GM21367 (cell line): ENCODE measurements at regions not wholly inside any gene's neighbourhood (a gene's known extent, or its start where the extent isn't known, plus 50 kb on each side); places are given as distances from the start of the nearest gene placed in this dataset.
"Not testable (repeated sequence)": the region's sequence is repeated elsewhere in the genome, so short reads cannot be mapped to it uniquely, and the experiment has no call there.

Source experiments
- ATAC-seq: cut with Tn5 transposase; IDR thresholded peaks from one replicate; pipeline ENCODE4 v1.9.1; 2021; ENCODE audit not compliant: unreplicated experiment

DNA sequence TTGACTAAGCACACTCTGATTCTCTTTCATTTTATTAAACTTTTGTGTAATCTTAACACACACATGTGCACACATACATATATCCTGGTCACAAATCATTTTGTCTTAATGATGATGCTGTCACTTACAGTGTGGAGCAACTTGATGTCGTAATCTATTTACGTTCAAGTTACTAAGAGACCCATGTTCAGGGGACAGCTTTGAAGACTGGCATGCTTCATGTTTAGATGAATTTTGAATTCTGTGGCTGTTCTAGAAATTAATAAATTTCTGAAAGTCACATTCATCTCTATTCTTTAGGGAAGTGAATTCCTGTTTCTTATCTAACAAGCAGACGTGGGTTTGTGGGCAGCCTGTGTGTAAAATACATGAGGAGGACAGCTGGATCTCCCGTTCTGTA, 1637.8 kb downstream of the PLA2G4A start:
- ATAC-seq, result no peak

DNA sequence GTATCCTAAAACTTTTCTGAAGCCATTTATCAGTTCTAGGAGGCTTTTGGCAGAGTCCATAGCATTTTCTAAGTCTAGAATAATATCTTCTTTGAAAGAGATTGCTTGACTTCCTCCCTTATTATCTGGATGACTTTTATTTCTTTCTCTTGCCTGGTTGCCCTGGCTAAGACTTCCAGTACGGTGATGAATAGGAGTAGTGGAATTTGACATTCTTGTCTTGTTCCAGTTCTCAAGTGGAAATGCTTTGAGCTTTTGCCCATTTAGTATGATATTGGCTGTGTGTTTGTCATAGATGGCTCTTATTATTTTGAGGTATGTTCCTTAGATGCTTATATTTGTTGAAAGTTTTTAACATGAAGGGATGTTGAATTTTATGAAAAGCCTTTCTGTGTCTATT, 1647.9 kb downstream of the PLA2G4A start:
- no peak for ATAC-seq

DNA sequence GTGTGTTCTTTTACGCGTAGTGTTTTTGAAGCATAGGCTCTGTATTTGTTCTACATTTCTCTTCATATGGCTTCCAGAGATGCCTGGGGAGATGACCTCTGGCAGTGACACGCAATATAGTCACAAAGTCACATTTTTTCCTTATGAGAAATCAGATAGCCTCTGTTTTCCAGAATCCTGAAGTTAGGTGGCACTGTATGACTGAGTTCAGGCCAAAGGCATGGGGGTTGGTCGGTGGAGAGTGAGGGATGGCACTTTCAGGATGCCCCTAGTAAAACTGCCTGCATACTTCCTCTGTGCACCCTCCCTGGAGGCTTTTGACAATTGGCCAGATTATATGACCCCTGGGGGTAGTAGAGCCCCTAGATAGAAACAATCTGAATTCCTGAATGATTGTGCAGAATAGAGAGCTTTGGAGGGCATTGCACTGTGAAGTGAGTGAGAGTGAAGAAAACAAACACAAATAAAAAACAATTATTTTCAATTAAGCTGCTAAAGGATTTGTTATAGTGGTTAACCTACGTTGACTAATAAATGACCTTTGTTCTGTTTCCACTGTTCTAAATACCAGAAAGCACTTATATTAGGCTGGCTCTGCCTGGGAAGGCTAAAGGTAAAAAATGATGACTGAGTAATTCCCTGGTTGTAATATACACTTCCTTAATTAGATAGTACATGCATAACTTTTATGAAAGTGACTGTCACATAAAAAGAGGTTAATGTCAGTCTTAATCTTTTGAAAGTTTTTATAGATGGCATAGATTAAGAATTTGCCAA, 1660.8 kb downstream of the PLA2G4A start:
- ATAC-seq, result no peak

DNA sequence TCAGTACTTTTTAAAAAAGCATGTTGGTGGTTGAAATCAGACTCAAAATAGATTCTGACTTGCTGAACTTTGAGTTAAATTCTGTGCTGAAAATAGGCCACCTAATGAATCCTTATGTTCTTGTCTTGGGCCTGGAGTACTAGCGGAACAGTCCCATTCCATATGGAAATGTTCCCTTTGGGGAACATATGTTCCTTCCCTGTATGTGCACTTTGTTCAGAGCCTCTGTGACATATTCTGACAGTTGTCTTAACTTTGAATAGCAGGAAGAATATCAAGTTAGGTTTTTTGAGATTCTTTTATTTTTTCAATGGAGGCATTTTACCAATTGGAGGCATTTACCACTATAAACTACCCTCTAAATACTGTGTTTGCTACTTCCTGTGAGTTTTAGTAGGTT, 1667.8 kb downstream of the PLA2G4A start:
- no peak for ATAC-seq

DNA sequence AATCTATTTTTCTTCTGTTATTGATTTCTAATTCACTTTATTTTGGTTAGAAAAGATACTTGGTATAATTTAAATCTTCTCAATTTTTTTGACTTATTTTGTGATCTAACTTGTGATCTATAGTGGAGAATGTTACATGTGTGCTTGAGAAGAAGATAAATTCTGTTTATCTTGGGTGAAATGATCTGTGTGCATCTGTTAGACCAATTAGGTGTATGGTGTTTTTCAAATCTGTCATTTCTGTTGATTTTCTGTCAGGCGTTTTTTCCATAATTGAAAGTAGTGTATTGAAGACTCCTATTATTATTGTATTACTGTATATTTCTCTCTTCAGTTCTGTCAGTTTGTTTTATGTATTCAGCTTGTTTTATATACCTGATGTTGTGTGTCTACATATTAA, 1668.3 kb downstream of the PLA2G4A start:
- ATAC-seq, result no peak

DNA sequence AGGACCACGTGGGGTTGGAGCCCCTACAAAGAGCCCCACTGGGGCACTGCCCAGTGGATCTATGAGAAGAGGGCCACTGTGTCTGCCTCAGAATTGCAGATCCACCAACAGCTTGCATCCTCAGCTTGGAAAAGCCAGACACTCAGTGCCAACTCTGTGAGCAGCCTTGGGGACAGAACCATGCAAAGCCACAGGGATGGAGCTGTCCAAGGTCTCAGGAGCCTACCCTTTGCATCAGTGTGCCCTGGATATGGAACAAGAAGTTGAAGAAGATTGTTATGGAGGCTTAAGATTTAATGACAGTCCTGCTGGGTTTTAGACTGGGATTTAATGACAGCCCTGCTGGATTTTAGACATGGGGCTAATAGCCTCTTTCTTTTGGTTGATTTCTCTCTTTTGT, 1670.9 kb downstream of the PLA2G4A start:
- no peak for ATAC-seq

DNA sequence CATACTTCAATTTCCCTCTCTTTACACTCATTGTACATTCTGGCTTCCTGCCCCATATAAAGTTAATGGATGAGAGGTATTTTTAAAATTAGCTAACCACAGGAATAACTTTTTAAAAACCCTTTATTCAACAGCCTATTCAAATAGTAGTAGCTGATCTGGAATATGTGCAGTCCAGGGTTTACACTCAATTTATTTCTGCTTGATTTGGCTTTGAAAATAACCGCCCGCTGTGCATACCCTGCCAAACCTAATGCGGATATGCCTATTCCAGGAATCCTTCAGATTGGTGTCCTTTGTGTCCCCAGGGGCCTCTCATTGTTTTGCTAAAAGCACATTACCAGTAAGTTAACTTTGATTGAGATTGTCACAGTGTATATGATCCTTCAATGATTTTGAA, 1686.2 kb downstream of the PLA2G4A start:
- ATAC-seq, result no peak

DNA sequence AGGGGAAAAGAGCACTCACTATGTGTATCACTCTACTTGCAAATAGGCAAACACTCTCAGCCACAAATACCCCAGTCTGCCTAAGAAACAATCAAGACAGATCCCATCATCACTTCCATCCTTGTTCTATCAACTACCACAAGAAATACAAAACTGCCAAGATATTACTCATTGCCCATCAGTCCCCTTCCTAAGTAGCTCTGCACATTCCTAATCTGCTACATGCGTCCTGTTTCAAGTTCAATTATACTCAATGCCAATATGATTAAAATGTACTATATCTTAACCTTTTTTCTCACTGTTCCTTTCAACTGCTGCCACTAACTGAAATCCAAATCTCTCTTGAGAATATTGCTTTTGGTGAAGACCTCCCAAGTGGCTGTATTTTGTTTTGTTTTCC, 1688.4 kb downstream of the PLA2G4A start:
- ATAC-seq, result no peak

DNA sequence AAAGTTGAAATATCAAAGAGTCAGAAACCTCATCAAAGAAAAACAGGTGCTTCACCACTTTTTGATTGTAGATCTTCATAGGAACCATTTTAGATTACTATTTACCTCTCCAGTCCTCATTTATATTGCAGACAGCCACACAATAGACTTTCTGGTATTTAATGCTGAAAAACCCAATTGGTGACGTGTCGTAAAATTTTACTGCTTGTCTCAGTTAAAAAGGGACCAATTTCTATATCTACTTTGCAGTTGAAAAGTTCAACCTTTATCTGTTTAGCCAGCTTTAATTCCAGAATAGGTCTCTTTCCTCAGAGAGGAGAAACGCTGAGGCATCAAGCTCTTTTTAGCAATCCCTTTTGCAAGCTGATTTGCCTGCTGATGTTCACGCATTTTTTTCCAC, 1722.4 kb downstream of the PLA2G4A start:
- no peak for ATAC-seq

DNA sequence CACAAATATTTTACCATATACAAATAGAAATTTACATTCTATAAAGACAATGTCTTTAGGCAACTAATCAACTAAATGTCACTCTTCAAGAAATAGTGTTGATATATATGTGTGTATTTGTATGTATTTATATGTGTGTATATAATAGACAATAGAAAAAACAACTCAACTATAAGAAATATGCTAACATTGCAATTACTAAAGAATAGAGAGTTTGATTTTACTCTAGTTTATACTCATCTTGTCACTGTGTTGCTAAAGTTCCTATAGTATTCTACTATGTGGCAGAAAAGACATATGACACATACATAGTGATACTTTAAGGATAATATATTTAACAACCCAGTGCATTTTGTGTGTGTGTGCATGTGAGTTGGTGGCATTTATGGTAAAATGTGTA, 1728.3 kb downstream of the PLA2G4A start:
- no peak for ATAC-seq

DNA sequence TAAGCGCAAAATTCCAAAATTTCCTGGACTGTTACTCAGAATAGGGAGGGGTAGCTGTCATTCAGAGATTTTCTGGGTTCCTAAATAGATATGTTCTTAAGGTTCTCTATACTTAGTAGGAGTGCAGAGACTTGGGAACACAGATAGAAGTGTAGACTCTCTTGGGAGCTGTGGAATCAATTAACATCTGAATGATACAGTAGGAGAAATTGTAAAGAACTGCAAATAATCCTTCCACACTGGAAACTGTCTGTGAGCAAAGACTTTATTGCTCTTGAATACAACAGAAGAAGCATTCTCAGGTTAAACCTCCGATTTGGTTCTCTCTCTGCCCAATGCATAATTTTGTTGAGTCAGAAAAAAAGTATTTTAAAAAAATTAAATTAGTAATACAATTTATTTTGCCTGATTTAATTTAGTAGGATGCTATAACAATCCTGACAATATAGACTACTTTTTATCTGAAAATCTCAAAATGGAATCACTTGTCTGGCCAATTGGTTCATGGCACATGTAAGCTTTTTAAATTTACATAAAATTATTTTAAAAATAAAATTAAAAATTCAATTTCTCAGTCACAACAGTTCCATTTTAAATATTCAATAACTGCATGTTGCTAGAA, 1754.3 kb downstream of the PLA2G4A start:
- ATAC-seq, result no peak

DNA sequence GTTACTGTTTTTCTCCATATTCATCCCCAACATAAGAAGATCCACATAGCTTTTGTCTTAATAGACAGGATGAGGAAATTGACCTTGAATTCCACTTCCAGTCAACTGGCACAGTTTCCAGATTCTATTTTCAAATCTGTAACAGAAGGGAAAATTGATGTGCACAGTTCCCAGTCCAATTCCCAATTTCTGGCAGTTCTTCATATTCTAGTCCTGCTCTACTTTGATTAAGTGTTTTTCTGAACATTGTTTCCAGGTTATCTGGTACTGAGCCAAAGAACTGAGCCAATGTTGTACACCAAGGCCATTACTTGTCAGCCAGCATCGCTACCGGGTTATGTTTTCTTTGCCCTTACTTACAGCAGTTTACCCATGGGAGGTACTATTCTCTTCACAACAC, 1755.4 kb downstream of the PLA2G4A start:
- no peak for ATAC-seq

DNA sequence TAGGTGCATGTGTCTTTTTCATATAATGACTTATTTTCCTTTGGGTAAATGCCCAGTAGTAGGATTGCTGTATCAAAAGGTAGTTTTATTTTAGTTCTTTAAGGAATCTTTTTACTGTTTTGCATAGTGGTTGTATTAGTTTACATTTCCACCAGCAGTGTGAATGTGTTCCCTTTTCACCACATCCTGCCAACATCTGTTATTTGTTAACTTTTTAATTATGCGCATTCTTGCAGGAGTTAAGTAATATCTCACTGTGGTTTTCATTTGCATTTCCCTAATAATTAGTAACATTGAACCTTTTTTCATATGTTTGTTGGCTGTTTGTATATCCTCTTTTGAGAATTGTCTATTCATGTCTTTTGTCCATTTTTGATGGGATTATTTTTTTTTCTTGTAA, 1761.9 kb downstream of the PLA2G4A start:
- no peak for ATAC-seq

DNA sequence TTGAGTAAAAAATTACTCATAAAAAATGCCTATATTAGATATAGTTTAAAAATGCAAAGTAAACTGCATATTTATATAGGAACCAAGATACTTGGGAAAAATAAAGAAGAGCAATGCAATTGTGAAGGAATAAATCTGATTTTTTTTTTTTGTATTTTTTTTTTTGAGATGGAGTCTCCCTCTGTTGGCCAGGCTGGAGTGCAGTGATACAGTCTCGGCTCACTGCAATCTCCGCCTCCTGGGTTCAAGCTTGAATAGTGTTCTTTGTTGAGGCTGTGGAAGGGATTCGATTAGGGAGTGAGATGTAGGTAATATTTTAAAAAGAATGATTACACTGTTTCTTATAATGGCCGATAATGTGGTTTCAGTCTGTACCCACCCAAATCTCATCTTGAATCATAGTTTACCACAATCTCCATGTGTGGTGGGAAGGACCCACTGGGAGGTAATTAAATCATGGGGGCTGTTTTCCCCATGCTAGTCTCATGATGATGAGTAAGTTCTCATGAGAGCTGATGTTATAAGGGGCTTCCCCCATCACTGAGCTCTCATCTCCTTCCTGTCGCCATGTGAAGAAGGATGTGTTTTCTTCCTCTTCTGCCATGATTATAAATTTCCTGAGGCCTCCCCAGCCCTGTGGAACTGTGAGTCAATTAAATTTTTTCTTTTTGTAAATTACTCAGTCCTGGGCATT, 1765.9 kb downstream of the PLA2G4A start:
- no peak for ATAC-seq

DNA sequence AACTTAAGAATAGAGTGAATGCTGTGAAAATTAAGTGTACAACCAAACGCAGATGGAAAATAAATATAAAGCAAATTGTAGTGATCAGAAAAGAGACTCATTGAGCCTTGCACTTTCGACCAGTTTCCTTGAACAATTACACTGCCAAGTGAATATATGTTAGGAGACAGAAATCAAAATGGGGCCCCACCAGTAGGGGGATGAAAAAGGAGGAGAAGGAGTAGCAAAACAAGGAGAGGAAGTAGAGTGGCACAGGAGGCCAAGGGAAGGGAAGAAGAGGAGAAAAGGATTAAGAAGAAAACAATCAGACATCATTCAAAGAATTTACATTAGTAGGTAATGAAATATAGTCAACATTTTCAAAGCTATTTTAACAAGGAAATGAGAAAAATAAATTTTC, 1770.6 kb downstream of the PLA2G4A start:
- ATAC-seq, result no peak

DNA sequence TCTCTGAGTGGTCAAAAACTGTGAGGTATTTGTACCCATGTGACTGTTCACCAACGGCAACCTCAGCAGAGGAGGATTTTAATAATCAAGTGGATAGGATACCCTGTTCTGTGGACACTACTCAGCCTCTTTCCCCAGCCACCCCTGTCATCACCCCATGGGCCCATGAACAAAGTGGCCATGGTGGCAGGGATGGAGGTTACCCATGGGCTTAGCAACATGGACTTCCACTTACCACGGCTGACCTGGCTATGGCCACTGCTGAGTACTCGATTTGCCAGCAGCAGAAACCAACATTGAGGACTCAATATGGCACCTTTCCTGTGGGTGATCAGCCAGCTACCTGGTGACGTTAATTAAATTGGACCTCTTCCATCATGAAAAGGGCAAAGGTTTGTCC, 1782.7 kb downstream of the PLA2G4A start:
- ATAC-seq, result no peak

DNA sequence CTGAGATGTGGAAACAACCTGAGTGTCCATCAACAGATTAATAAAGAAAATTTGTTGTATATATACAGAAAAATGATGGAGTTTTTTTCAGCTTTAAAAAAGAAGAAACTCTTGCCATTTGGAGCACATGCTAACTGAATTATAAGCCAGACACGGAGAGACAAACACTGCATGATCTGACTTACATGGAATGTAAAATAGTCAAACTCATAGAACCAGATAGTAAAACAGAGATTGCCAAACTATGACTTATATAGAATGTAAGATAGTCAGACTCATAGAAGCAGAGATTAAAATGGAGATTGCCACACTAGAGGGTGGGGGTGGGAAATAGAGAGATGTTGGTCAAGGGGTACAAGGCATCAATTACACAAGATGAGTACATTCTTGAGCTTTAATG, 1786.6 kb downstream of the PLA2G4A start:
- ATAC-seq, result no peak

DNA sequence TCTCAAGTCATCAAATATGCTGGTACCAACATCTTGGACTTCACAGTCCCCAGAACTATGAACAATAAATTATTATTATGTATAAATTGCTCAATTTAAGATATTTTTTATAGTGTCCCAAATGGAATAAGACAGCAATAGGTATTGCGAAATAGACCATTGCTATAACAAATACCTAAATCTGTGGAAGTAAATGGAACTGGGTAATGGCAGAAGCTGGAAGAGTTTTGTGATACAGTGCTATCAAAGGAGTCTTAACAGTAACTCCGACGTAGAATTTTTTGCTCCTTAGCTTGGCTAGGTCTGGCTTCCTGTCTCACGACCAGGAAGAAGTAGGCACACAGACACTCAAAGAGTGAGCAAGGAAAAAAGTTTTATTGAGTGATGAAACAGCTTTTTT, 1791.5 kb downstream of the PLA2G4A start:
- no peak for ATAC-seq

DNA sequence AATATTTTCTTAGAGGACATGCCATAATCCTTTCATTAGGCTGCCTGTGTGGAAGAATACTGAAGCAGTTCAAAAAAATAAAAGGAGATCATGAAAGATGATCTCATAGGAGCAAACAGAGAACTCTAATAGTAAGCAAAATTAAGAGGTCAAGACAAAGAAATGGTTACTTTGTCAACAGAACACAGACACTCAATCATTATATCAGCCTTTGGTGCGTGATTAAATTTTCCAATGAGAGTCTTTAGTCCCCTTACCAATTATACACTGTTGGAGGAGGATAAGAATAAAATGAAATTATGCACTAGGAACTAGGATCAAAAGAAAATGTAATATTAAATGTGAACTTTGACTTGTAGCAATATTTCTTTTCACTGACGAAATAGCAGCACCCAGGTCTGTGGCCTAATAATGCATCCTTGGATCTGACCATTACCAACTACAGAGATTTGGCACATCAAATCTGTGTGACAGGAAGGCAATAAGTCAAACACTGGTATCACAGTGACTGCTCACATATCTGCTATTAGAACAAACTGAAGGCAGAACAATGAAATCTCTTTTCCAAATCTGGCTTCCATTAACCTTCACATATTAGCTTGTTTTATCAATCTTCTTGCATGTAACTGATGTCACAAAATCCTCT, 1812.9 kb downstream of the PLA2G4A start:
- ATAC-seq, result no peak

DNA sequence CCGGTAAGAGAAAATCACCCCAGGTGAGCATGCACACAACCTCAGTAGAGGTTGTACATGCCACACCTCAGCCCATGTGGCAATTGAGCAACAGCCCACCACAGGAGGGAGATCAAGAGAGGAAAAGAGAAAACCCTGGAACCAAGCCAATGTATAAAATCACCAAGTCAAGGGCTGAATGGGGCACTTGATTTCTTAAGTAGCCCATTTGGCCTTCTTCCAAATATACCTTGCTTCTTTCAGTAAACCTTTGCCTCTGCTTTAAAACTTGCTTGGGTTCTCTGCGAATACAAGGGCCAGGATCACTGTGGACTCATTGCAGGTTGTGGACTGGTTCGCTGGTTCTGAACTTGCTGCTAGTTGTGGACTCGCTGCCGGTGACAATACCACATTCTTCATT, 1814.0 kb downstream of the PLA2G4A start:
- ATAC-seq, result no peak

DNA sequence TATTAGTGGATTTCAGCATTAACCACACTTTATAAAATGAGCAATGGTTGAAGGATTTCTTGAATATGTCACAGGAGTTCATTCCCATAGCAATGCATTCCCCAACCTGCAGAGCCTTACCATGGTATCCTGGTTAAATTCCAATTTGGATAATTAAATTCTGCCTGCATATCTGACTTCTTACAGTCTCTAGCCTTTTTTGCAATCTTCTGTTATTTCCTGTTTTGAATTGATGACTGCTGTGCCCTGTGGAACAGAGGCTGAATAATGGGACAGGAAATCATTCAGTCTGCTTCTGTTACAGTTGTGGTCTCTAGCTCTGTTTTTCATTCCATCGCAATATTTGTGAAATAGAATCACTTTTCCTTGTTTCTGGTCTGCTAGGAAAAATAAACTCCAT, 1823.9 kb downstream of the PLA2G4A start:
- ATAC-seq, result no peak

DNA sequence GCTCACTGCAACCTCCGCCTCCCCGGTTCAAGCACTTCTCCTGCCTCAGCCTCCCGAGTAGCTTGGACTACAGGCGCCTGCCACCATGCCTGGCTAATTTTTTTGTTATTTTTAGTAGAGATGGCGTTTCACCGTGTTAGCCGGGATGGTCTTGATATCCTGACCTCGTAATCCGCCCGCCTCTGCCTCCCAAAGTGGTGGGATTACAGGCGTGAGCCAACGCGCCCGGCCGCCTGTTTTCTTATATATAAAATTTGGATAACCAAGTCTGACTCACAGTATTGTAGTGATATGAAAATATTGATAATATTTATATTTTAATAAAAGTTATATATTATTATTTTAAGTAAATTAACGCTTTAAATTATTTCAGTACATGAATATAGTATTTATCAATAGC, 1821.7 kb downstream of the BRINP3 start:
- not testable (repeated sequence) for ATAC-seq
